Parathyroid adenoma (tissue), 2 donors: ENCODE measurements at regions not wholly inside any gene's neighbourhood (a gene's known extent, or its start where the extent isn't known, plus 50 kb on each side); places are given as distances from the start of the nearest gene placed in this dataset.

Source experiments
- H2AFZ ChIP-seq: fragments of 300-600 bp; sonication (generic); one replicate; pipeline ENCODE4 v1.7.0; 2017; ENCODE audit warnings: antibody characterized with exemption, mild to moderate bottlenecking
- H3K27ac ChIP-seq: fragments of 300-600 bp; sonication (generic); one replicate; pipeline ENCODE4 v1.7.0; 2017
- H3K27me3 ChIP-seq: fragments of 300-600 bp; sonication (generic); one replicate; pipeline ENCODE4 v1.7.0; 2017; ENCODE audit warnings: low read length; ENCODE audit not compliant: control insufficient read depth, insufficient read depth
- H3K36me3 ChIP-seq: fragments of 300-600 bp; sonication (generic); one replicate; pipeline ENCODE4 v1.7.0; 2017; ENCODE audit warnings: low read length; ENCODE audit not compliant: control insufficient read depth, insufficient read depth
- H3K4me1 ChIP-seq: fragments of 300-600 bp; sonication (generic); one replicate; pipeline ENCODE4 v1.7.0; 2017; ENCODE audit warnings: control low read depth
- H3K4me2 ChIP-seq: fragments of 300-600 bp; sonication (generic); one replicate; pipeline ENCODE4 v1.7.0; 2017; ENCODE audit warnings: low read length
- H3K4me3 ChIP-seq: fragments of 300-600 bp; sonication (generic); one replicate; pipeline ENCODE4 v1.7.0; 2017; ENCODE audit warnings: low read depth, low read length
- H3K79me2 ChIP-seq: fragments of 300-600 bp; sonication (generic); one replicate; pipeline ENCODE4 v1.7.0; 2017; ENCODE audit warnings: control low read depth
- H3K9ac ChIP-seq: fragments of 300-600 bp; sonication (generic); one replicate; pipeline ENCODE4 v1.7.0; 2017; ENCODE audit warnings: mild to moderate bottlenecking
- H3K9me3 ChIP-seq: fragments of 300-600 bp; sonication (generic); one replicate; pipeline ENCODE4 v1.7.0; 2017; ENCODE audit warnings: low read length; ENCODE audit not compliant: control insufficient read depth
- TF ChIP-seq, protein P1 (sequence below): fragments of 300-600 bp; sonication (generic); IDR thresholded peaks from one replicate; pipeline ENCODE4 v1.7.0; 2017; ENCODE audit warnings: antibody characterized with exemption, mild to moderate bottlenecking
- donor health status: primary hyperparathyroidism.

DNA sequence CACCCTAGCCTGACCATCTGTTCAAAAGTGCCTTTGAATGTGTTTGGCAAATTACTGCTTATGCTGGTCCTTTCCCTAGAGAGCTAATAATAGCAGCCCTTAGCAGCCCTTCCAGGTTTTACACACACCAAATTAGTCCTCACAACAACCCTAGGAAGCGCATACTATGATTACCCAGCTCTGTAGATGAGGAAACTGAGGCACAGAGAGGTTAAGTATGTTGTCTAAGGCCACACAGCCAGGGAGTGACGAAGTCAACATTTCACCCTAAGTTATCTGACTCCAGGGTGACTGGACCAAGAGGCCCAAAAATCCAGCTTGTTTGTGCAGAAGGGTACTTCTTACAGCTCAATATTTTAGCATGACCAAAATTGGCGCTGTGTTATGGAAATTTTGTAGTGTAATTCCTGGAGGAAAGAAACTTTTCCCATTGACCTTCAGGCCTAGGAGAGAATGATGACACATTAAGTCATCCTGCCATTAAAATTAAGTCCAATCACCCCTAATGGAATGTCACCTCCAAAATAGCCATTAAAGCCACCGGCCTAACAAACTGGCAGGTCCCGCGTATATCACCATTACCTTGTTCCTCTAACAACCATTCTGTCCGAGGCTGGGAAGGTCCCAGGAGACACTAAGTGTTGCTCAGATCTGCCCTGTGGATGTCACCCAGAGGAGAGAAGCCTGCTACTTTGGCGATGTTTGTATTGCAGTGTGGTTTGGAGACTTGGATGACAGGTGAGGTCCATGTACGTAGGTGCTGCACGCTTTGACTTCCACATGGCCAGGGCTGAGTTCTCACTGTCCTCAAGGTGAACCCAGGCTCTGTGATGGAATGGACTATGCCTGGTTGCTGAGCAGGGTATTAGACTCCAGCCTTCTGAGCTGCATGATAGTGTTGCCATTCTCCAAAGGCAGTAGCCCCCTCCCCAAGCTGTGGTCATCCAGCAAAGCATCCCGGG lies 258.3 kb downstream of the TOMM20 start:
- H3K9ac ChIP-seq: no peak overlapping the region
- no peak overlapping the region for H3K4me3 ChIP-seq
- TF ChIP-seq, protein P1, sequence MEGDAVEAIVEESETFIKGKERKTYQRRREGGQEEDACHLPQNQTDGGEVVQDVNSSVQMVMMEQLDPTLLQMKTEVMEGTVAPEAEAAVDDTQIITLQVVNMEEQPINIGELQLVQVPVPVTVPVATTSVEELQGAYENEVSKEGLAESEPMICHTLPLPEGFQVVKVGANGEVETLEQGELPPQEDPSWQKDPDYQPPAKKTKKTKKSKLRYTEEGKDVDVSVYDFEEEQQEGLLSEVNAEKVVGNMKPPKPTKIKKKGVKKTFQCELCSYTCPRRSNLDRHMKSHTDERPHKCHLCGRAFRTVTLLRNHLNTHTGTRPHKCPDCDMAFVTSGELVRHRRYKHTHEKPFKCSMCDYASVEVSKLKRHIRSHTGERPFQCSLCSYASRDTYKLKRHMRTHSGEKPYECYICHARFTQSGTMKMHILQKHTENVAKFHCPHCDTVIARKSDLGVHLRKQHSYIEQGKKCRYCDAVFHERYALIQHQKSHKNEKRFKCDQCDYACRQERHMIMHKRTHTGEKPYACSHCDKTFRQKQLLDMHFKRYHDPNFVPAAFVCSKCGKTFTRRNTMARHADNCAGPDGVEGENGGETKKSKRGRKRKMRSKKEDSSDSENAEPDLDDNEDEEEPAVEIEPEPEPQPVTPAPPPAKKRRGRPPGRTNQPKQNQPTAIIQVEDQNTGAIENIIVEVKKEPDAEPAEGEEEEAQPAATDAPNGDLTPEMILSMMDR: no peak
- no peaks in the 10 kb centered on the region for H3K27me3 ChIP-seq
- H3K27ac ChIP-seq: no peak overlapping the region
- no peak overlapping the region for H3K4me2 ChIP-seq
- no peaks in the 10 kb centered on the region for H3K9me3 ChIP-seq
- H3K4me1 ChIP-seq: no peaks in the 10 kb centered on the region
- H2AFZ ChIP-seq: no peak overlapping the region
- no peaks in the 10 kb centered on the region for H3K36me3 ChIP-seq
- no peaks in the 10 kb centered on the region for H3K79me2 ChIP-seq

- Histone ChIP-seq H3K36me3 (no peaks in the 10 kb centered on the region), H3K9me3 (no peaks in the 10 kb centered on the region), H3K4me1 (no peaks in the 10 kb centered on the region), H3K4me3 (no peak overlapping the region), H3K27ac (no peak overlapping the region), H2AFZ (no peak overlapping the region), H3K4me2 (no peak overlapping the region), H3K9ac (no peak overlapping the region), H3K27me3 (no peaks in the 10 kb centered on the region), H3K79me2 (no peaks in the 10 kb centered on the region)
- TF ChIP-seq, protein P1: no peak
Observed at GRCh38 chr1:234869182-234870019, 259.2 kb downstream of the TOMM20 start.

GRCh38 chr1:234868296-234869147 lies 258.5 kb upstream of the IRF2BP2 start:
- TF ChIP-seq, protein P1: no peak
- H3K36me3 ChIP-seq: no peaks in the 10 kb centered on the region
- H3K27ac ChIP-seq: no peak overlapping the region

DNA sequence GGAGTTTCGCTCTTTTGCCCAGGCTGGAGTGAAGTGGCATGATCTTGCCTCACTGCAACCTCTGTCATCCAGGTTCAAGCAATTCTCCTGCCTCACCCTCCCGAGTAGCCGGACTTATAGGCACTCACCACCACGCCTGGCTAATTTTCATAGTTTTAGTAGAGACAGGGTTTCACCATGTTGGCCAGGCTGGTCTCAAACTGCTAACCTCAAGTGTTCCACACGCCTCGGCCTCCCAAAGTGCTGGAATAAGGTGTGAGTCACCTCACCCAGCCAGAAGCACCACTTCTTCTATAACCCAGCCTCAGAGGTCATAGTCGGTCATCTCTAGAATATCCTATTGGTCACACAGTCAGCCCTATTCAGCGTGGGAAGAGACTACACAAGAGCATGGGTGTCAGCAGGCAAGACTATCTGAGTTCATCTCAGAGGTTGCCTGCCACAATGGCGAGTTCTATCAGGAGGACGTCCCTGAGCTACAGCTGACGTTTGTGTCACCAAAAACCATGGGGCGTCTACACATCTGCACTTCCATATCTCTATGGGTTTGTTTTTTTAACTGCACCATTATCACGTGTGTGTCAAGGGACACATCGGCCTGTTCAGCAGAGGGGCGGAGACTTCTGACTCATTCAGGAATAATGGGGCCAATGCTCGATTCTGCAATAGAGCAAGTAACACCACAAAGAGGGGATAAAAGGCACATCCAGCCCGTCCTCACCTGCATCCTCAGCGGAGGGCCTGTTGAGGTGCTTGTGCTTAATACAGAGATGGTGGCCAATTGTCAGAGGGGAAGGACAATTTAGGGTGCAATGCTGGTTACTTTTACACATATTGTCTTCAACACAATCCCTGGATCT lies 256.3 kb upstream of the IRF2BP2 start:
- H3K4me3 ChIP-seq: no peak overlapping the region
- no peak overlapping the region for H3K4me2 ChIP-seq
- H3K4me1 ChIP-seq: peaks cover 3% of the 10 kb centered on the region
- H3K27ac ChIP-seq: no peak overlapping the region
- H2AFZ ChIP-seq: no peak overlapping the region
- TF ChIP-seq, protein P1: no peak
- H3K9me3 ChIP-seq: no peaks in the 10 kb centered on the region
- H3K27me3 ChIP-seq: no peaks in the 10 kb centered on the region
- no peaks in the 10 kb centered on the region for H3K36me3 ChIP-seq
- H3K9ac ChIP-seq: no peak overlapping the region
- no peaks in the 10 kb centered on the region for H3K79me2 ChIP-seq

More at GRCh38 chr1:234868296-234869147, 258.5 kb upstream of the IRF2BP2 start:
- H3K4me2 ChIP-seq: no peak overlapping the region
- H3K79me2 ChIP-seq: no peaks in the 10 kb centered on the region
- no peak overlapping the region for H2AFZ ChIP-seq
- H3K27me3 ChIP-seq: no peaks in the 10 kb centered on the region
- no peak overlapping the region for H3K4me3 ChIP-seq
- no peaks in the 10 kb centered on the region for H3K9me3 ChIP-seq
- H3K9ac ChIP-seq: no peak overlapping the region
- no peaks in the 10 kb centered on the region for H3K4me1 ChIP-seq
